ENCODE measurements at regions not wholly inside any gene's neighbourhood (a gene's known extent, or its start where the extent isn't known, plus 50 kb on each side); places are given as distances from the start of the nearest gene placed in this dataset.

GRCh38 chr2:81549646-81550045 is 1245.1 kb upstream of the LRRTM1 start:
- TF ChIP-seq CTCF (IDR thresholded peaks at IDR 0.05; ENCODE audit: extremely low read depth, insufficient read depth, missing control alignments) = no peak
- in situ Hi-C loops (cut with MboI; ENCODE audit: low pct_unique_long_range_greater_than_20kb, low sequenced_read_pairs, unreplicated experiment) = no loop called here
- DNase-seq (ENCODE audit: low spot score) = no peak

GRCh38 chr2:81545626-81546025 is 1241.1 kb upstream of the LRRTM1 start:
- TF ChIP-seq CTCF (IDR thresholded peaks at IDR 0.05; ENCODE audit: extremely low read depth, insufficient read depth, missing control alignments) = no peak
- DNase-seq (ENCODE audit: low spot score) = no peak
- in situ Hi-C loops (cut with MboI; ENCODE audit: low pct_unique_long_range_greater_than_20kb, low sequenced_read_pairs, unreplicated experiment) = no loop called here

- in situ Hi-C loops (cut with MboI; ENCODE audit: low pct_unique_long_range_greater_than_20kb, low sequenced_read_pairs, unreplicated experiment) = no loop called here
- no peak for DNase-seq (ENCODE audit: low spot score)
- TF ChIP-seq CTCF (IDR thresholded peaks at IDR 0.05; ENCODE audit: extremely low read depth, insufficient read depth, missing control alignments) = no peak
Observed at GRCh38 chr2:81542119-81542518, 1237.6 kb upstream of the LRRTM1 start.

- TF ChIP-seq CTCF (IDR thresholded peaks at IDR 0.05; ENCODE audit: extremely low read depth, insufficient read depth, missing control alignments) = no peak
- no peak for DNase-seq (ENCODE audit: low spot score)
- in situ Hi-C loops (cut with MboI; ENCODE audit: low pct_unique_long_range_greater_than_20kb, low sequenced_read_pairs, unreplicated experiment) = no loop called here
Observed at GRCh38 chr2:81529944-81530343, 1225.4 kb upstream of the LRRTM1 start.

GRCh38 chr2:81528852-81529480 is 1224.4 kb upstream of the LRRTM1 start:
- in situ Hi-C loops (cut with MboI; ENCODE audit: low pct_unique_long_range_greater_than_20kb, low sequenced_read_pairs, unreplicated experiment) = no loop called here
- DNase-seq (ENCODE audit: low spot score) = peak; percentile 16

GRCh38 chr2:81523344-81523743 is 1218.8 kb upstream of the LRRTM1 start:
- TF ChIP-seq CTCF (IDR thresholded peaks at IDR 0.05; ENCODE audit: extremely low read depth, insufficient read depth, missing control alignments) = no peak
- no peak for DNase-seq (ENCODE audit: low spot score)
- in situ Hi-C loops (cut with MboI; ENCODE audit: low pct_unique_long_range_greater_than_20kb, low sequenced_read_pairs, unreplicated experiment) = no loop called here

More at GRCh38 chr2:81528852-81529480, 1224.4 kb upstream of the LRRTM1 start:
- TF ChIP-seq CTCF (IDR thresholded peaks at IDR 0.05; ENCODE audit: extremely low read depth, insufficient read depth, missing control alignments) = no peak

Measured in GM13977 (cell line).